ENCODE measurements at regions not wholly inside any gene's neighbourhood (a gene's known extent, or its start where the extent isn't known, plus 50 kb on each side); places are given as distances from the start of the nearest gene placed in this dataset.

GRCh38 chr2:217090024-217090473 is 230.2 kb upstream of the TNP1 start:
- TF ChIP-seq, protein P1, sequence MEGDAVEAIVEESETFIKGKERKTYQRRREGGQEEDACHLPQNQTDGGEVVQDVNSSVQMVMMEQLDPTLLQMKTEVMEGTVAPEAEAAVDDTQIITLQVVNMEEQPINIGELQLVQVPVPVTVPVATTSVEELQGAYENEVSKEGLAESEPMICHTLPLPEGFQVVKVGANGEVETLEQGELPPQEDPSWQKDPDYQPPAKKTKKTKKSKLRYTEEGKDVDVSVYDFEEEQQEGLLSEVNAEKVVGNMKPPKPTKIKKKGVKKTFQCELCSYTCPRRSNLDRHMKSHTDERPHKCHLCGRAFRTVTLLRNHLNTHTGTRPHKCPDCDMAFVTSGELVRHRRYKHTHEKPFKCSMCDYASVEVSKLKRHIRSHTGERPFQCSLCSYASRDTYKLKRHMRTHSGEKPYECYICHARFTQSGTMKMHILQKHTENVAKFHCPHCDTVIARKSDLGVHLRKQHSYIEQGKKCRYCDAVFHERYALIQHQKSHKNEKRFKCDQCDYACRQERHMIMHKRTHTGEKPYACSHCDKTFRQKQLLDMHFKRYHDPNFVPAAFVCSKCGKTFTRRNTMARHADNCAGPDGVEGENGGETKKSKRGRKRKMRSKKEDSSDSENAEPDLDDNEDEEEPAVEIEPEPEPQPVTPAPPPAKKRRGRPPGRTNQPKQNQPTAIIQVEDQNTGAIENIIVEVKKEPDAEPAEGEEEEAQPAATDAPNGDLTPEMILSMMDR (IDR thresholded peaks at IDR 0.05): no peak
- no peak for TF ChIP-seq POLR2A (IDR thresholded peaks at IDR 0.05)

All from testis (tissue), 2 donors.